ENCODE measurements at regions not wholly inside any gene's neighbourhood (a gene's known extent, or its start where the extent isn't known, plus 50 kb on each side); places are given as distances from the start of the nearest gene placed in this dataset.

- no peak for DNase-seq (ENCODE audit: low read depth in 2 of 2)
- H3K4me3 ChIP-seq (replicated peaks in 1 of 2; ENCODE audit: low read depth in 2 of 2, low read length in 2 of 2), result no peak overlapping the region
- TF ChIP-seq CTCF (IDR thresholded peaks at IDR 0.05; ENCODE audit: low read depth, low read length), result no peak
These were observed 847.7 kb upstream of the RBFOX1 start for GRCh38 chr16:6484935-6485334.

- no peak overlapping the region for H3K4me3 ChIP-seq (replicated peaks in 1 of 2; ENCODE audit: low read depth in 2 of 2, low read length in 2 of 2)
- TF ChIP-seq CTCF (IDR thresholded peaks at IDR 0.05; ENCODE audit: low read depth, low read length), result no peak
- no peak for DNase-seq (ENCODE audit: low read depth in 2 of 2)
These were observed 848.6 kb upstream of the RBFOX1 start for GRCh38 chr16:6484081-6484480.

- no peak for DNase-seq (ENCODE audit: low read depth in 2 of 2)
- no peak for TF ChIP-seq CTCF (IDR thresholded peaks at IDR 0.05; ENCODE audit: low read depth, low read length)
- H3K4me3 ChIP-seq (replicated peaks in 1 of 2; ENCODE audit: low read depth in 2 of 2, low read length in 2 of 2), result no peak overlapping the region
These were observed 849.1 kb upstream of the RBFOX1 start for GRCh38 chr16:6483469-6484033.

- TF ChIP-seq CTCF (IDR thresholded peaks at IDR 0.05; ENCODE audit: low read depth, low read length), result no peak
- DNase-seq (ENCODE audit: low read depth in 2 of 2), result no peak
These were observed 849.8 kb upstream of the RBFOX1 start for GRCh38 chr16:6482696-6483468.

GRCh38 chr16:6481894-6482293 is 850.8 kb upstream of the RBFOX1 start:
- TF ChIP-seq CTCF (IDR thresholded peaks at IDR 0.05; ENCODE audit: low read depth, low read length), result no peak
- no peak for DNase-seq (ENCODE audit: low read depth in 2 of 2)
- no peak overlapping the region for H3K4me3 ChIP-seq (replicated peaks in 1 of 2; ENCODE audit: low read depth in 2 of 2, low read length in 2 of 2)

More at GRCh38 chr16:6482696-6483468, 849.8 kb upstream of the RBFOX1 start:
- H3K4me3 ChIP-seq (replicated peaks in 1 of 2; ENCODE audit: low read depth in 2 of 2, low read length in 2 of 2), result no peak overlapping the region

- H3K4me3 ChIP-seq (replicated peaks in 1 of 2; ENCODE audit: low read depth in 2 of 2, low read length in 2 of 2), result no peak overlapping the region
- no peak for DNase-seq (ENCODE audit: low read depth in 2 of 2)
- no peak for TF ChIP-seq CTCF (IDR thresholded peaks at IDR 0.05; ENCODE audit: low read depth, low read length)
These were observed 878.9 kb upstream of the RBFOX1 start for GRCh38 chr16:6453742-6454141.
